Keratinocyte (primary cell): ENCODE measurements at regions not wholly inside any gene's neighbourhood (a gene's known extent, or its start where the extent isn't known, plus 50 kb on each side); places are given as distances from the start of the nearest gene placed in this dataset.
A peak's percentile ranks its signal among the peaks of the same experiment; 100 is the strongest.

Experiments used
- DNase-seq: peaks from one replicate; pipeline ENCODE4 v3.0.0-alpha.2; 2011; ENCODE audit warnings: low read depth, missing footprints, low spot score
- FAIRE-seq: peaks from 2 replicates; lab custom pipeline; 2011; peaks lifted over from hg19 to GRCh38; lab: Jason Lieb, UNC
- H2AFZ ChIP-seq: 2 replicates; pipeline ENCODE4 v1.6.0; 2012; ENCODE audit warnings: low read length, control low read depth, inconsistent platforms; ENCODE audit not compliant: control insufficient read depth
- H3K27ac ChIP-seq: 2 replicates; pipeline ENCODE4 v1.5.1; 2011; ENCODE audit warnings: low read length; ENCODE audit not compliant: control insufficient read depth, insufficient read depth
- H3K27me3 ChIP-seq: 3 replicates; pipeline ENCODE4 v1.6.0; 2011; ENCODE audit warnings: low read length; ENCODE audit not compliant: control insufficient read depth, insufficient read depth; ENCODE audit errors: extremely low read depth
- H3K36me3 ChIP-seq, 2 experiments: 2 replicates in 1 of 2; 3 replicates in 1 of 2; pipeline ENCODE4 v1.5.1; 2011; ENCODE audit warnings: low read length in 2 of 2, mild to moderate bottlenecking in 1 of 2; ENCODE audit not compliant: control insufficient read depth in 2 of 2, insufficient read depth in 2 of 2; ENCODE audit errors: extremely low read depth in 1 of 2
- H3K4me1 ChIP-seq: 3 replicates; pipeline ENCODE4 v1.5.1; 2011; ENCODE audit warnings: low read length; ENCODE audit not compliant: control insufficient read depth, insufficient read depth; ENCODE audit errors: extremely low read depth
- H3K4me2 ChIP-seq: 3 replicates; pipeline ENCODE4 v1.6.0; 2011; ENCODE audit warnings: low read depth, low read length; ENCODE audit not compliant: control insufficient read depth, insufficient read depth; ENCODE audit errors: extremely low read depth
- H3K4me3 ChIP-seq, 3 experiments: fragments of 200-600 bp in 1 of 3; sonication (generic) in 1 of 3; 2 replicates in 2 of 3; 3 replicates in 1 of 3; pipeline ENCODE4 v1.5.1; 2011 to 2016; ENCODE audit warnings: low read length in 3 of 3, mild to moderate bottlenecking in 3 of 3, control low read depth in 2 of 3, inconsistent platforms in 1 of 3, low read depth in 1 of 3, mixed read lengths in 1 of 3, mixed run types in 1 of 3, moderate library complexity in 1 of 3; ENCODE audit not compliant: control insufficient read depth in 2 of 3, insufficient read depth in 2 of 3; ENCODE audit errors: extremely low read depth in 1 of 3
- H3K79me2 ChIP-seq: 2 replicates; pipeline ENCODE4 v1.6.0; 2012; ENCODE audit warnings: low read length; ENCODE audit not compliant: control insufficient read depth, insufficient read depth
- H3K9ac ChIP-seq: 3 replicates; pipeline ENCODE4 v1.6.0; 2011; ENCODE audit warnings: low read length; ENCODE audit not compliant: control insufficient read depth, insufficient read depth; ENCODE audit errors: extremely low read depth
- H3K9me1 ChIP-seq: 3 replicates; pipeline ENCODE4 v1.6.0; 2011; ENCODE audit warnings: low read length; ENCODE audit not compliant: control insufficient read depth, insufficient read depth; ENCODE audit errors: extremely low read depth
- H3K9me3 ChIP-seq: 2 replicates; pipeline ENCODE4 v1.5.1; 2012; ENCODE audit warnings: low read depth, low read length; ENCODE audit not compliant: control insufficient read depth
- H4K20me1 ChIP-seq: 3 replicates; pipeline ENCODE4 v1.6.0; 2011; ENCODE audit warnings: low read length; ENCODE audit not compliant: control insufficient read depth, insufficient read depth; ENCODE audit errors: extremely low read depth
- CTCF ChIP-seq, 3 experiments: IDR thresholded peaks in 1 of 3; conservative IDR thresholded peaks in 1 of 3; optimal IDR thresholded peaks in 1 of 3; 2 replicates in 2 of 3; 3 replicates in 1 of 3; pipeline versions ENCODE3 to v1.5.1; 2011; ENCODE audit warnings: low read length in 3 of 3, mild to moderate bottlenecking in 3 of 3, moderate library complexity in 2 of 3, control low read depth in 1 of 3, inconsistent platforms in 1 of 3; ENCODE audit not compliant: insufficient read depth in 2 of 3; ENCODE audit errors: extremely low read depth in 1 of 3
- EZH2 ChIP-seq: IDR thresholded peaks from one replicate; pipeline ENCODE4 v1.6.1; 2012; ENCODE audit warnings: inconsistent platforms, mild to moderate bottlenecking, low read length, moderate library complexity
- dilution Hi-C: fragments of 300-500 bp; cut with MboI; formaldehyde crosslinking; loops from one replicate; pipeline ENCODE4 v1.7.0; 2020; ENCODE audit warnings: low sequenced_read_pairs; ENCODE audit not compliant: extremely low pct_ligation_motif_present

GRCh38 chr3:23055733-23056376 lies 147.3 kb upstream of the UBE2E2 start:
- Histone ChIP-seq H3K4me2 (peak overlapping the region; percentile 46), H3K36me3 (no peaks in the 10 kb centered on the region), H3K9ac (no peak overlapping the region), H3K9me1 (no peaks in the 10 kb centered on the region), H3K27me3 (no peaks in the 10 kb centered on the region), H3K9me3 (no peaks in the 10 kb centered on the region), H3K4me1 (peaks cover 11% of the 10 kb centered on the region), H2AFZ (no peak overlapping the region), H4K20me1 (no peaks in the 10 kb centered on the region), H3K79me2 (no peaks in the 10 kb centered on the region), H3K4me3 (no peak overlapping the region), H3K27ac (no peak overlapping the region)
- FAIRE-seq (peak; percentile 57), DNase-seq (peak; percentile 54)
- dilution Hi-C loops, result no loop called here
- TF ChIP-seq CTCF (optimal IDR thresholded peaks at IDR 0.05 in 1 of 3, IDR thresholded peaks at IDR 0.05 in 1 of 3, conservative IDR thresholded peaks at IDR 0.05 in 1 of 3; ENCODE audit: extremely low read depth in 1 of 3, insufficient read depth in 2 of 3, low read length in 3 of 3) (no peak), EZH2 (no peak)

- dilution Hi-C loops, result no loop called here
- FAIRE-seq, result no peak
- TF ChIP-seq CTCF (optimal IDR thresholded peaks at IDR 0.05 in 1 of 3, IDR thresholded peaks at IDR 0.05 in 1 of 3, conservative IDR thresholded peaks at IDR 0.05 in 1 of 3; ENCODE audit: extremely low read depth in 1 of 3, insufficient read depth in 2 of 3, low read length in 3 of 3) (no peak), EZH2 (no peak)
These were observed 140.5 kb upstream of the UBE2E2 start for GRCh38 chr3:23062582-23062981.

More at GRCh38 chr3:23062582-23062981, 140.5 kb upstream of the UBE2E2 start:
- Histone ChIP-seq H4K20me1 (no peaks in the 10 kb centered on the region), H3K79me2 (no peaks in the 10 kb centered on the region), H3K27me3 (peaks cover 11% of the 10 kb centered on the region), H3K4me3 (no peak overlapping the region), H3K9me1 (no peaks in the 10 kb centered on the region), H3K9ac (no peak overlapping the region), H3K27ac (no peak overlapping the region), H3K4me2 (no peak overlapping the region), H2AFZ (no peak overlapping the region), H3K9me3 (no peaks in the 10 kb centered on the region), H3K4me1 (no peaks in the 10 kb centered on the region), H3K36me3 (no peaks in the 10 kb centered on the region)
- no peak for DNase-seq
